ENCODE measurements at regions not wholly inside any gene's neighbourhood (a gene's known extent, or its start where the extent isn't known, plus 50 kb on each side); places are given as distances from the start of the nearest gene placed in this dataset.

DNA sequence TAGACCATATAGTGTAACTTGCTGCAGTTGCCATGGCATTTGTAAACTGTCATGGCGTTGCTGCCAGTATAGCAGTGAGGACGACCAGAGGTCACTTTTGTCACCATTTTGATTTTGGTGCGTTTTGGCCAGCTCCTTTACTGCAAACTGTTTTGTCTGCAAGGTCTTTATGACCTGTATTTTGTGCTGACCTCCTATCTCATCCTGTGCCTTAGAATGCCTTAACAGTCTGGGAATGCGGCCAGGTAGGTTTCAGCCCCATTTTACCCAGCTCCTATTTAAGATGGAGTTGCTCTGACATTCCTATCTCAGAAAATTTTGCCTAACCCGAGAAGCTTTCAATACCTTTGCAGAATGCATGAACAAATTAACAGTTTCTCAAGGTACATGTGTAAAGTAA lies 914.4 kb upstream of the ACO1 start:
- TF ChIP-seq, protein P1, sequence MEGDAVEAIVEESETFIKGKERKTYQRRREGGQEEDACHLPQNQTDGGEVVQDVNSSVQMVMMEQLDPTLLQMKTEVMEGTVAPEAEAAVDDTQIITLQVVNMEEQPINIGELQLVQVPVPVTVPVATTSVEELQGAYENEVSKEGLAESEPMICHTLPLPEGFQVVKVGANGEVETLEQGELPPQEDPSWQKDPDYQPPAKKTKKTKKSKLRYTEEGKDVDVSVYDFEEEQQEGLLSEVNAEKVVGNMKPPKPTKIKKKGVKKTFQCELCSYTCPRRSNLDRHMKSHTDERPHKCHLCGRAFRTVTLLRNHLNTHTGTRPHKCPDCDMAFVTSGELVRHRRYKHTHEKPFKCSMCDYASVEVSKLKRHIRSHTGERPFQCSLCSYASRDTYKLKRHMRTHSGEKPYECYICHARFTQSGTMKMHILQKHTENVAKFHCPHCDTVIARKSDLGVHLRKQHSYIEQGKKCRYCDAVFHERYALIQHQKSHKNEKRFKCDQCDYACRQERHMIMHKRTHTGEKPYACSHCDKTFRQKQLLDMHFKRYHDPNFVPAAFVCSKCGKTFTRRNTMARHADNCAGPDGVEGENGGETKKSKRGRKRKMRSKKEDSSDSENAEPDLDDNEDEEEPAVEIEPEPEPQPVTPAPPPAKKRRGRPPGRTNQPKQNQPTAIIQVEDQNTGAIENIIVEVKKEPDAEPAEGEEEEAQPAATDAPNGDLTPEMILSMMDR (conservative IDR thresholded peaks at IDR 0.05): no peak
- no peak for TF ChIP-seq EZH2 (IDR thresholded peaks at IDR 0.05; ENCODE audit: low read depth)

All from PC-9 (cell line).